GM21825 (cell line): ENCODE measurements at regions not wholly inside any gene's neighbourhood (a gene's known extent, or its start where the extent isn't known, plus 50 kb on each side); places are given as distances from the start of the nearest gene placed in this dataset.

Experiments
- ATAC-seq: cut with Tn5 transposase; IDR thresholded peaks from one replicate; pipeline ENCODE4 v1.9.1; 2021; ENCODE audit warnings: mild to moderate bottlenecking, moderate library complexity; ENCODE audit not compliant: unreplicated experiment

DNA sequence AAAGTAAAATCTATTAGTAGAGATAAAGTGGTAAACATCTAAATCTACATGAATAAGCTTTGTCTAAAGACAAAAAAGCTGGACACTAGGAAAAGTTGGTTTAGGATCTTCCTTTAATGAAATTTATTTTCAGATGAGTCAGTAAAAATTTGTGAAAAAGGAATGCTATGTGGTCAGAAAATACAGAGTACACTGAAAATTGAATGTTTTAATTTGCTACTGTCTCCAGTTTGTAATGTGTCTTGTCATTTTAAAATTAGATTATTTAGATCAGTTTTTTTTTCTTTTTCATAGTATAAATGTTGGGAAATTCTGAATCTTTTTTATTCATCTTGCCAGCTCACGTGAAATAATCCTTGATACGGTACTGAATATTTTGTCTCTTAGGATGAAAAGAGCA lies 56.9 kb downstream of the SLITRK6 start:
- ATAC-seq = no peak

DNA sequence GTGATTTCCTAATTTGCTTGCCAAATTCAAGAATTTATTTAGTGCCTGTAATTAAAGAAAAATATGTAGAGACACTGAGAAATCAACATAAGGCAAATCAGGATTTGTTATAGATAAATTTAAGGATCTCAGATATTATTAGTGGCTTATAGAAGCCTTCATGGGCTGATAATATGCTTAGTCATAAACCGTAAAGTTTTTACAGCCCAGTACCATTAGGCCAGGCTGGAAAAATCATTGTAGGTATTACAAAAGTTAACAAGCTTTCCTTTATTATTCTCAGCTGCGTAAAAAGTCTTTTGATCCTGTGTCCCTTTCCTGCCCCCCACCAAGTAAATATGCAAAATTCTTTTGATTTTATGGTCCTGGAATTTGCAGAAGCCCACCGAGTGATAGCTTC lies 58.2 kb downstream of the SLITRK6 start:
- ATAC-seq = no peak

DNA sequence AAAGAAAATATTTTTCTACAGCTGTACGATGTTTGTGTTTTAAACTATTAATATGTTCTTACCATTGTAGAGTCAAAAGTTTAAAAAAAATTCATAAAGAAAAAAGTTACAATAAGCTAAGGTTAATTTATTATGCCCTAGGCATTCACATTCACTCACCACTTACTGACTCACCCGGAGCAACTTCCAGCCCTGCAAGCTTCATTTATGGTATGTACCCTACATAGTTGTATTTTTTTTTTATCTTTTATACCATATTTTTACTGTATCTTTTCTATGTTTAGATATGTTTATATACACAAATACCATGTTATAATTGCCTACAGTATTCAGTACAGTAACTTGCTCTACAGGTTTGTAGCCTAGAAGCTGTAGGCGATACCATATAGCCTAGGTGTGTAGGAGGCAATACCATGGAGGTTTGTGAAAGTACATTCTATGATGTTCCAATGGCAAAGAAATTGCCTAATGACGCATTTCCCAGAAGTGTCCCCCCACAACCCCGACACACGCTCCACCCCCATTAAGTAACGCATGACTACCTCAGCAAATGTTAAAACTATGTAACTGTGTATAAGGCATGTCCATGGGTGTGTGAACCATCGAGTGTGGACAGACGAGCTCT lies 60.4 kb downstream of the SLITRK6 start:
- ATAC-seq = no peak

DNA sequence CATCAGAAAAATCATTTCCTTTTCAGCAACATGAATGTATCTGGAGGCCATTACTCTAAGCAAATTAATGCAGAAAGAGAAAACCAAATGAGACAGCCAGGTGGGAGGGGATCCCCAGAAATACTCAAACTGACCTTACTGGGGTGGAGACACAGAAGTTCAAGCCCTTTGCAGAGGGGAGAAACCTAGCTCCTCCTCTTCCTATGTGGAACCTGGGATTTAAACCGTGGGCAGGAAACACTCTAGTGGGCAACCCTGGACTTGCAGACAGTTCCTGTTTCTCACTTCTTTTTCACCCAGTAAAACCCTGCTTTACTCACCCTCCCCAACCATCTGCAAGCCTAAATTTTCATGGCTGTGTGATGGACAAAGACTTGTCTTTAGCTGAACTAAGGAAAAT lies 61.3 kb downstream of the SLITRK6 start:
- no peak for ATAC-seq

DNA sequence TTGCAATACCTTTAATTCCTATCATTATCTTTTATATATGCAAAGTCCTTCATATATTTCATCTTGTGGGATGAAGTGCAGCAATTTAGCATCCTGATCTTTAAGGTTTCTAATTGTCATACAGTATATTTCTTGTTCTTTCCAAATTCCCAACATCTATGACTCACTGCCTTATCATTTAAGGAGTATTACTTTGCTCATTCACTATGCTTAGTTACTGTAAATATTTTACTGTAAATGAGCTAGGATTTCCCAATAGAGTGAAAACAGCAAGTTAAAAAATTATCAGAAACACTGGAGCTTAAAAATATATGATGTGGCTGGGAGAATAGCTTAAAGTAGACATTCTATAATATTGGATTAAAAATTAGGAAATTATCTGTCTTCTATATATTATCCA lies 69.9 kb downstream of the SLITRK6 start:
- ATAC-seq = no peak

DNA sequence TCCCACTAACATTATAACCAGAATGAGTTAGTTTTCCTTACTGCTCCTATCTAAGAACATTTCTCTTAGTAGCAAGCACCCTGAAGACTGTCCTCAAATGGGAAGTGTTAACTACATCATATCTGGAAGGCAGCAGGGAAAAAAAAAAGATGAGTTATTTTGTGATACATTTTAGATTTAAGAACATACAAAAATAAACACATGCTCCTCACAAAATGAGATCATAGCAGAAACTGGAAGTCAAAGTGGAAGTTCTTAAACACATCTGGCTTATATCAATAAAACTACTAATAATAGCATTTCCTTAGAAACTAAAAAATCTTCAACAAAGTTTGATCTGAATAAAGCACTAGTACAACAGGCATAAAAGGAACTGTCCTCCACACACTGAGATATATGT lies 70.4 kb downstream of the SLITRK6 start:
- no peak for ATAC-seq

DNA sequence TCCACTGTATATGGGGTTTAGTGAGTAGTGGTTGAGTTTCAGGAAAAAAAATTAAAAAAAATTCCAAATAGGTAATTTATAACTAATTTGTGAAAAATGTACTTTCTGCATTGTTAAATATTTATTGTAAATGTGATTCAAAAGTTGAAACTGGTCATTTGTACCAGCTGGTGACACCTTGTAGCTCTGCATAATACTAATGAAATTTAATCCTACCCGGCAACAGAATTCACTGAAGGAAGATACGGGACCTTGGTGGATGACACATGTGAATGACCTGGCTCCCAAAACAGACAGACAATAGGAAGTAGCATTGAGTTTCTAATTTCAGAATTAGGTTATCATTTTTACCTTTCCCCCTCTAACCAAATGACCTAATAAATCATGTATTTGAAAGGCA lies 73.8 kb downstream of the SLITRK6 start:
- ATAC-seq = no peak

DNA sequence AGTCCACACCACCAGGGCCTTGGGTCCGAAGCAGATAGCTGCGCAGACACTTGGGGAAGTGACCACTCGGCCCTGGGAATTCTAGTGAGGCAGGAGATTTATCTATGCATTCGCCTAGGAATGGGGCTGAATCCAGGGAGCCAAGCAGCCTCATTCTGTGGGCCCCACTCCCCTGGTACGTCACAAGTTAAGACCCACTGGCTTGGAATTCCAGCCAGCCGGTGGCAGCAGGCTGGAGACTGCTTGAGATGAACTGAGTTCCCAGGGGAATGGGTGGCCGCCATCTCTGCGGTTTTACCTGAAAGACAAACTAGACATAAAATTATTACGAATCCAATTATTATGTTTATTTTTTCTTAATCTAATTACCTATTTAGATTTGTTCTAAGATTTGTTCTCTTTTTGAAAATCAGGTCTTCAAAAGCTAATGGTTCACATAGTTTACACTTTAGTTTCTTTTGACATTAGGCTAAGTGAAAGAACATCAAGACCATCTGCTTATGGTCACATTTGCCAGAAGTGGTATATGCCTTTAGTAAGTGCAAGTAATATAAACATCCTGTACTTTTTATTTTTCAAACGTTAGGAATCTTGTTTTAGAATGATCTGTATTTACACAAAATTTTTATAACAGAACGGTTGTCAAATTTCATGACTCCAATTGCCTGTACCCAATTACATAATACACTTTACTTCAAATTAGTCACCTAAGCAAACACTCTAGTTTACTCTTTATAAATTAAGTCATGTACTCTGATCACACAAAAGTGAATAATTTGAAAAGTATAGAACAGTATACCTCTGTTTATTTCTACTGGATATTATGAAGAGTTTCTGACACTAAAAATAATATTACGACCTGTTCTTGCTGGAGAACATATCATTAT lies 74.4 kb downstream of the SLITRK6 start:
- no peak for ATAC-seq

DNA sequence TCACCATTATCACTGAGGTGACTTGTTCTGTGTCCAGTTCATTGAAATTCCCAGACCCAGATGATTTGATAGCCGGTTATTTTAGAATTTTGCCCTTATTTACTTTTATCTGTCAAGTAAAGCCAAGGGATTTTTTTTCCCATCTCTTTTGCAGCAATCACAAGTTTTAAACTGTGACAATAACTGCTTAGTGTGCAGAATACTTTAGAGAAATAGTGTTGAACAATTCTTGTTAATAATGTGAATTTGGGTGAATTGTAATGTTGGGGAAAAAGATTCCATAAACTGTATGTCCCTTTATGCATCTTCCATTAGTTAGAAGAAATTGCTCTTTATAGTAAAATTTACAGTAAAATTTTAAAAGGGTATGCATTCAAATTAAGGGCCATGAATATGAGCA lies 79.5 kb downstream of the SLITRK6 start:
- no peak for ATAC-seq

DNA sequence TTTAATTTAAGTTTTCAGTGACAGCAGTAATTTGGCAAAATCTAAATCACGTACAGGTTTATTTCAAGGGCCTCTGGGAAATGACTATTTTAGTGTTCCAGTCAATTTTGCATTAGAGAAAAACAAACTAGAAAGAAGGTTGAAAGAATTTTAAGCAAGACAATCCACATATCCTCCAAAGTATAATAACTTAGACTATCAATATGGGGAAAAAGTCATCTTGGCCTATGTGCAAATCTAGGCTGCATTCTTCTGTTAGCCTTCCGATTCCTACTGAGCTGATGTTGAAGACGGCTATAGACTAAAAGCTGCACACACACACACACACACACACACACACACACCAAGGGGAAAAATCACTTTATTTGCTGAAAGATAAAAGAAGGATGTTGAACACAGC lies 81.3 kb downstream of the SLITRK6 start:
- ATAC-seq = no peak

DNA sequence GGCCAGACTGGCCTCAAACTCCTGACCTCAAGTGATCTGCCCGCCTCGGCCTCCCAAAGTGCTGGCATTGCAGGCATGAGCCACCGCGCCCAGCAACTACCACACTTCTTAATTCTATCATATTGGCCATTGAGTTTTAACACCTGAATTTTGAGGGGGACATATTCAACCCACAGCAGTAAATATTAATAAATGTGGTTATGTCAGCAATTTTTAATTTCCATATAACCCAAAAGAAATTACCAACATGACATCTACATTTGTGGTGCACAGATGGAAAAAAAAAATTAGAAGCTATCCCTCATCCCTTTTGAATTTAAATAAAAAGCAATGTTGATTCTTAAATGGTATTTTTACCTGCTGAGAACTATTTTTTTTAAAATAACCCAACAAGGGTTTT lies 88.7 kb downstream of the SLITRK6 start:
- ATAC-seq = no peak

DNA sequence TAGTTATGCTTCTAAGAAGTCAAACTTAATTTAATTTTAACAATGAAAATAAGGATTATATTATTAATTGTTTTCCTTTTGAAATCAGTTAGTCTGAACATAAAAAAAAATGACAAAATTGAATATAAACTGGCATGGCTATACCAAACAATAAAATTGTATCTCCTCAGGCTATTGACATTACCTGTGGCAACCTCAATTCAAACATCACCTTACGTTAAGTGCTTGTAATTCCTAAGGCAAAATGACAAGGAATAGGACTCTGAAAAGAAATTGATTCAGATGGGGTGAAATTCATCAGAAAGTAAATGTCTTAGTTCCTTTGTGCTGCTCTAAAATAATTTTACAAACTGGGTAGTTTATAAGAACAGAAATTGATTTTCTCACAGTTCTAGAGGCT lies 89.5 kb downstream of the SLITRK6 start:
- ATAC-seq = no peak

DNA sequence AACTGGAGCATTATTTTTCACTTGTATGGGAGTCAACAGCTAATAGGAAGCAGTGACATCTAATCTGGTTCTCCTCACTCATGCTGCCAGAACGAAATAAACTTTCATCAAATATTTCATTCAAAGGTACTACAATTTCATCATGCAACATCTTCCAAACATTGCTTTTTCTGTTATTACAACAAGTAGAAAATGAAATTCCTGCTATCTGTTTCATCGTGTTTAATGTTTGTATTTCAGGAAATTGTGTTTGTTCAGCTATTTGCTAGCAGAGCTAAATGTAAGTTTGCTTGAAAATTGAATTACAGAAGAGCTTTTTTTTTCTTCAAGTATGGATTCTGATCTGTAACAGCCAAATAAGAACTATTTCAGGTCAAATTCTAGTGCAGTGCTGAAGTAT lies 90.1 kb downstream of the SLITRK6 start:
- no peak for ATAC-seq

DNA sequence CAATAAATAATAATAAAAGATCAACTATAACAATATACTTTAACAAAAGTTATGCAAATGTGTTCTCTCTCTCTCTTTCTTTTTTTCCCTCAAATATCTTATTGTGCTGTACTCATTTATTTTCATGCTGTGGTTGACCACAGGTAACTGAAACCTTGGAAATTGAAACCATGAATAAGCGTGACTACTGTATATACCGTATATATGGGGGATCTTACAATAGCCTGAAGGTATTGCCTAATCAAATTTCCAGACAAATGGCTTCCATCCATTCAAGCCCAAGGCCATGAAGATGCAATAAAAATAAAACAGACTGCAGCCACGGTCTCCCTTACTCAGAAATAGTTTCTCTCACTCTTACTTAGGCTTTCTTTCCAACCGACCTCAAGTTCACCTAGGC lies 98.3 kb downstream of the SLITRK6 start:
- no peak for ATAC-seq

DNA sequence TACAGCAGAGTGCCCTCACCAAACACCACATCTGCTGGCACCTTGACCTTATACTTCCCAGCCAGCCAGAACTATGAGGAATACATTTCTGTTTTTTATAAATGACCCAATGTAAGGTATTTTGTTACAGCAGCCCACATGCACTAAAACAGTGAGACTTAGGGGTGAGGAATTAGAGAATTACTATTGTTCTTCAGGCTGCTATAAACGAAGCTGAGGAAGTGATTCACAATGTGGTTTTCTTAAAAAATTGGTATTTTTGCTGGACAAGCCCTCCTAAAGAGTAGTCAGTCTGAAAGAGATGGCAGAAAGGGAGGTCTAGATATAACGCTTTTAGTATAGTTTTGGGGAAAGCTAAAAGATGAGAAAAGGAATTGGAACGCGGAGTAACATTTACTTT lies 101.0 kb downstream of the SLITRK6 start:
- no peak for ATAC-seq

DNA sequence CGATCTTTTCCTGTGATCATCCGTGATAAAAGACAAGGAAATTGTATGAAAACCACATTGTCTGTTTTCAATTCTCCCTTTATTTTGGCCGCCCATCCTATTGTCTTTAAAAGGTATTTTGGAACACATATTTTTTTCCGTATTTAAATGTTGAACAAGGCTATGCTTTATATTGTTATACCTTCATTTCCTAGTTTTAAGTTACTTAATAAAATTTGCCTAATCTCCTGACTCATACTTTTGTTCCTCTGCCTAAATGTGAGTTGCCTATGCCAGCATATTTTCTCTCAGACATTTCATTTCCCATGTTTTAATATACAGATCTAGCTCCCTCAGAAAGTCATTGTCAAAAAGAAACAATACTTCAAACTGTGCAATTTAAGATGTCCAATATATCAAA lies 104.2 kb downstream of the SLITRK6 start:
- ATAC-seq = no peak

DNA sequence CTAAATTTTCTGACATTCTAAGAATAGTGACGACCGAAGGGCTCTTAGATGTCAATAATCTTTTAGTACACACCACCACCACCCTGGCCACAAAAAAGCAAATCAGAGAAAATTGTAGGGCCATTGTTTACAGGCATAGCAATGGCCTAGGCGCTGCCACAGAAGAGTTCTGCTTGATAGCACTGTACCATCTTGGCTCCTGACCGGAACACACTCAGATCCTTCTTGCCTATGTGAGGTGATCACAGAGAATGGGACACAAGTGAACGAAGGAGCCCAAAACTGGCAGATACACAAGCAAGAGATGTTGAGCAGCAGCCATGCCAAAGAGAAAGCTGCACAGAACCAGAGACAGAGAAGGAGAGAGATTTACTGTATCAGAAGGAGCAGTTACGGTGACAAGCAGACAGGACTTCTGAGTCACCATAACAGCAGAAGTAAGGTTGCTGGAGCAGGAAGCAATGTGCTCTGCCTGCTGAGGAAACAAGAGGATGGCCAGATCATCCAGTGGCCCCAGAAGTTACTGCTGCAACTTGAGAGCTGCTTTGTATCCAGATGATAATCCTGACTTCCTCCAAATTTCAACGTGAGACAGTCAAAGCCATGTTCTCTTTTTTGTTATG lies 105.2 kb downstream of the SLITRK6 start:
- no peak for ATAC-seq

DNA sequence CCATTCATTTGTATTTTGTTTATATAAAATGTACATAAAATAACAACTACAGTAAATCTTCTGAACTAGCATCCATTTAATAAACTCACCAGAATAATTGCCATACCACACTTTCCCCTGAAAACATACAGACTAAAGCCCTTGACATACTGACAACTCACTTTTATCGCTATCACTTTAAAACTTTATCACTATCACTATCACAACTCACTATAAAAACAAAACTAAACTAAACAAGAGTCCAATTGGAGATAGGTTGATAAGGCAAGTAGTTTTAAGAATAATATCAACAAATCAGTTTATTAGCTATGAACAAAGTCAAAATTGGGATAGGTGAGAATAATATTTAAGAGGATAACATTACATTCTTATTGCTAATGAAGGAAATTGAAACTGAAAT lies 108.9 kb downstream of the SLITRK6 start:
- ATAC-seq = no peak

DNA sequence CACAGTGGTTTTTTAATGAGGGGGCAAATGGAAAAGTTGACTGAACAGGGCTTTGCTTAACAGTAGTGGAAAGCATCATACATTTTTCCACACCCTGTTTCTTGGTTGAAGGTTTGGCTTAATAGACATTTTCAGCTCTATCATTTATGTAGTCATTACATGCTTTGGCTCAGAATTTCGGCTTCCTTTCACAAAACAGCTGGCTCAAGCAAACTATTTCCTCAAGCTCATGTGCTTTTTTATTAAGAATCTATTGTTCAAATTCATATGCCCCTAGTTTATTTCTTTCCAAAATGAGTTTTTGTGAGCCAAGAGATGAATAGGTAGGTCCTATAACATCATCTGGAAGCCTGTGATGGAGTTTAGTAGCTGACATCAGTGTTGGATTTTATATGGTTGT lies 113.8 kb downstream of the SLITRK6 start:
- ATAC-seq = no peak

DNA sequence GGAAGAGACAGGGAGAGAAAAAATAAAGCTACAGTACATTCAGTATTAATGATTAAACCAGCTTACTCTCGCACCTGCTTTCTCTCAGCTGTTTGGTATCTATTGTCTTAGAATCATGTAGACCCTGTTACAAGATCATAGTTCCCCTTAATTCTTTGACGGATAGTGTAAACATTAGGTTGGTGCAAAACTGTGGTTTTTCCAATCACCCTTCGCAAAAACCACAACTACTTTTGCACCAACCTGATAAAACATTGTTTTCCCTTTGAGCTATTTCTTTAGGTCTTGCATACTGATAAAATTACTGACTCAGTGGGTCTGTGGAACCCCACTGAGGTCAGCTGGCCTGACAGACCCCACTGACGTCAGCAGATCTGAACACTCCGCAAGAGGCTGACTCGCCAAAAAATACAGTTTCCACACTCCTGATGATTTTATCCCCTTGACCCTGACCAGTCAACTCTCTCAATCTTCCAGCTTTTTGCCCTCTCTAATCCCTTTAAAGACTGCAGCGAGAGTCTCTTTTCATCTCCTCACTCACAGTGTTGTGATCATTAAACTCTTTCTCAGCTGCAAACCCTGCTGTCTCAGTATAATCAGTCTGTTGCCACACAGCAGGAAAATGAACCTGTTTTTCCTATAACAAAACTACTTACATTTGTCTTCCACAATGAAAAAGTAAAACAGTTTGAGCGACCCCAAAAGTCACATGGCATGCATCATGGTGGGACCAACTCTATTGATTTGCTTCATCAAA lies 123.9 kb downstream of the SLITRK6 start:
- ATAC-seq = no peak

DNA sequence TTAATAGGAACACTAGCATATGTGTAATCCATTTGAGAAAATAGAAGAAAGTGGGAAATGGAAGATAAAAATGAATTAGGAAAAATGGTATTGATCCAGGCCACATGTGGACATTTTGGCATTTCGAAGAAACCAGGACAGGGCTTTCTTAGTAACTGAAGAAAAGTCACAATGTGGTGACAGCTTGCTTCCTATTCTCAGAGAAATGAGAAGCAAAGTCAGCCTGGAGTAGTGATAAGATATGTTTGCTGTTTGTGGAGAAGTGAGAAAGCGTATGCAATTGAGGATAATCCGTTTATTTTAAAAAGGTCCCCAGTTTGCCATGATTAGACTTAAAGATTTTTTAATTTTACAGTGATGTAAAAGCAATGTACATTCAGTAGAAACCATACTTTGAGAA lies 127.9 kb downstream of the SLITRK6 start:
- ATAC-seq = no peak
